HEK293 (cell line): ENCODE measurements at regions not wholly inside any gene's neighbourhood (a gene's known extent, or its start where the extent isn't known, plus 50 kb on each side); places are given as distances from the start of the nearest gene placed in this dataset.

ENCODE experiments used
- CTCF ChIA-PET: fragments of 350-600 bp; formaldehyde crosslinking; extraction: SDS; loops from one replicate; lab custom pipeline; 2021; ENCODE audit warnings: antibody characterized with exemption; lab: Yijun Ruan, JAX
- POLR2A ChIA-PET: fragments of 300-600 bp; formaldehyde crosslinking; extraction: SDS; loops from one replicate; lab custom pipeline; 2020; ENCODE audit warnings: antibody characterized with exemption, inconsistent platforms; lab: Yijun Ruan, JAX
- H3K27ac ChIP-seq: fragments of 200-500 bp; sonication (Bioruptor generic); 2 replicates; pipeline ENCODE4 v1.5.1; 2014; ENCODE audit warnings: low read depth, low read length, control low read depth, inconsistent platforms; ENCODE audit errors: extremely low read depth
- H3K36me3 ChIP-seq, 2 experiments: fragments of 200-500 bp in 1 of 2; sonication (Bioruptor generic) in 1 of 2; 1 replicate in 1 of 2; 2 replicates in 1 of 2; pipeline ENCODE4 v1.5.1; 2014 to 2017; ENCODE audit warnings: inconsistent platforms in 2 of 2, low read length in 2 of 2; ENCODE audit not compliant: control insufficient read depth in 2 of 2, insufficient read depth in 1 of 2
- H3K4me1 ChIP-seq: fragments of 200-500 bp; sonication (Bioruptor generic); 2 replicates; pipeline ENCODE4 v1.5.1; 2014; ENCODE audit warnings: mild to moderate bottlenecking, low read length, inconsistent platforms; ENCODE audit not compliant: control insufficient read depth, insufficient read depth
- H3K4me3 ChIP-seq: 2 replicates; pipeline ENCODE4 v1.5.1; 2011; ENCODE audit warnings: low read depth, mild to moderate bottlenecking, control low read depth, low read length, moderate library complexity
- H3K9me3 ChIP-seq: fragments of 200-500 bp; sonication (Bioruptor generic); 2 replicates; pipeline ENCODE4 v1.5.1; 2014; ENCODE audit warnings: low read depth, low read length, inconsistent platforms; ENCODE audit not compliant: control insufficient read depth, insufficient read depth
- BCL11A ChIP-seq: fragments of 450-650 bp; formaldehyde crosslinking; IDR thresholded peaks from 2 replicates; pipeline ENCODE4 v1.5.1; 2016; ENCODE audit warnings: low read depth, missing biosample characterization, missing genetic modification characterization
- KLF10 ChIP-seq: fragments of 450-650 bp; IDR thresholded peaks from 2 replicates; pipeline ENCODE4 v1.5.1; 2018; ENCODE audit warnings: missing biosample characterization, mild to moderate bottlenecking, missing genetic modification characterization
- KLF16 ChIP-seq: fragments of 450-650 bp; formaldehyde crosslinking; IDR thresholded peaks from 2 replicates; pipeline ENCODE4 v1.5.1; 2017; ENCODE audit warnings: missing biosample characterization, missing genetic modification characterization
- MZF1 ChIP-seq: fragments of 450-650 bp; formaldehyde crosslinking; IDR thresholded peaks from 2 replicates; pipeline ENCODE4 v1.5.1; 2017; ENCODE audit warnings: missing biosample characterization, missing genetic modification characterization, borderline replicate concordance
- OVOL3 ChIP-seq: fragments of 450-650 bp; formaldehyde crosslinking; IDR thresholded peaks from 2 replicates; pipeline ENCODE4 v1.5.1; 2016; ENCODE audit warnings: missing biosample characterization, missing genetic modification characterization
- RBAK ChIP-seq: fragments of 450-650 bp; formaldehyde crosslinking; IDR thresholded peaks from 2 replicates; pipeline ENCODE4 v1.5.1; 2016; ENCODE audit warnings: missing biosample characterization, missing genetic modification characterization
- ZBTB17 ChIP-seq: fragments of 450-650 bp; formaldehyde crosslinking; IDR thresholded peaks from 2 replicates; pipeline ENCODE4 v1.5.1; 2016; ENCODE audit warnings: missing biosample characterization, missing genetic modification characterization
- ZFP37 ChIP-seq: fragments of 450-650 bp; formaldehyde crosslinking; IDR thresholded peaks from 2 replicates; pipeline ENCODE4 v1.5.1; 2016; ENCODE audit warnings: missing biosample characterization, missing genetic modification characterization
- ZNF146 ChIP-seq: fragments of 450-650 bp; formaldehyde crosslinking; IDR thresholded peaks from 2 replicates; pipeline ENCODE4 v1.5.1; 2016; ENCODE audit warnings: missing biosample characterization, missing genetic modification characterization
- ZNF19 ChIP-seq: fragments of 450-650 bp; formaldehyde crosslinking; IDR thresholded peaks from 2 replicates; pipeline ENCODE4; 2016; ENCODE audit warnings: missing biosample characterization, missing genetic modification characterization, low read depth
- ZNF248 ChIP-seq: fragments of 450-650 bp; formaldehyde crosslinking; IDR thresholded peaks from 2 replicates; pipeline ENCODE4 v1.5.1; 2017; ENCODE audit warnings: missing biosample characterization, missing genetic modification characterization
- ZNF274 ChIP-seq, 2 experiments: fragments of 200-500 bp in 1 of 2; fragments of 450-650 bp in 1 of 2; sonication (Bioruptor generic) in 1 of 2; formaldehyde crosslinking in 1 of 2; IDR thresholded peaks; 2 replicates each; pipeline versions ENCODE4 v1.5.1 to v1.6.1; 2014 to 2016; ENCODE audit warnings: borderline replicate concordance in 1 of 2, inconsistent platforms in 1 of 2, low read length in 1 of 2, missing biosample characterization in 1 of 2, missing genetic modification characterization in 1 of 2
- ZNF311 ChIP-seq: fragments of 450-650 bp; formaldehyde crosslinking; IDR thresholded peaks from 2 replicates; pipeline ENCODE4 v1.5.1; 2017; ENCODE audit warnings: missing biosample characterization, missing genetic modification characterization, borderline replicate concordance
- ZNF350 ChIP-seq: fragments of 450-650 bp; formaldehyde crosslinking; IDR thresholded peaks from 2 replicates; pipeline ENCODE4 v1.5.0; 2017; ENCODE audit warnings: missing biosample characterization, mild to moderate bottlenecking, missing genetic modification characterization
- ZNF473 ChIP-seq: fragments of 450-650 bp; formaldehyde crosslinking; IDR thresholded peaks from 2 replicates; pipeline ENCODE4 v1.5.1; 2017; ENCODE audit warnings: missing biosample characterization, missing genetic modification characterization
- ZNF529 ChIP-seq: fragments of 450-650 bp; formaldehyde crosslinking; IDR thresholded peaks from 2 replicates; pipeline ENCODE4 v1.5.1; 2017; ENCODE audit warnings: missing genetic modification characterization, missing biosample characterization; ENCODE audit not compliant: insufficient replicate concordance
- ZNF549 ChIP-seq: fragments of 450-650 bp; IDR thresholded peaks from 2 replicates; pipeline ENCODE4 v1.5.1; 2018; ENCODE audit warnings: missing biosample characterization, missing genetic modification characterization, mild to moderate bottlenecking, inconsistent platforms, moderate library complexity
- ZNF560 ChIP-seq: fragments of 450-650 bp; formaldehyde crosslinking; IDR thresholded peaks from 2 replicates; pipeline ENCODE4 v1.5.1; 2017; ENCODE audit warnings: missing biosample characterization, missing genetic modification characterization, borderline replicate concordance
- ZNF658 ChIP-seq: fragments of 450-650 bp; formaldehyde crosslinking; IDR thresholded peaks from 2 replicates; pipeline ENCODE4; 2016; ENCODE audit warnings: missing biosample characterization, missing genetic modification characterization
- ZNF768 ChIP-seq: fragments of 450-650 bp; formaldehyde crosslinking; IDR thresholded peaks from 2 replicates; pipeline ENCODE4 v1.5.1; 2018; ENCODE audit warnings: missing biosample characterization, mild to moderate bottlenecking, missing genetic modification characterization
- TF ChIP-seq, protein P1 (sequence below): IDR thresholded peaks from 2 replicates; pipeline ENCODE4 v1.6.1; 2011; ENCODE audit warnings: mild to moderate bottlenecking, low read depth, low read length, borderline replicate concordance
- TF ChIP-seq, protein P2 (sequence below): fragments of 450-650 bp; IDR thresholded peaks from 2 replicates; pipeline ENCODE4 v1.5.1; 2018; ENCODE audit warnings: missing biosample characterization, missing genetic modification characterization
- TF ChIP-seq, protein P3 (sequence below): fragments of 450-650 bp; formaldehyde crosslinking; IDR thresholded peaks from 2 replicates; pipeline ENCODE4 v1.5.1; 2016; ENCODE audit warnings: missing biosample characterization, missing genetic modification characterization

DNA sequence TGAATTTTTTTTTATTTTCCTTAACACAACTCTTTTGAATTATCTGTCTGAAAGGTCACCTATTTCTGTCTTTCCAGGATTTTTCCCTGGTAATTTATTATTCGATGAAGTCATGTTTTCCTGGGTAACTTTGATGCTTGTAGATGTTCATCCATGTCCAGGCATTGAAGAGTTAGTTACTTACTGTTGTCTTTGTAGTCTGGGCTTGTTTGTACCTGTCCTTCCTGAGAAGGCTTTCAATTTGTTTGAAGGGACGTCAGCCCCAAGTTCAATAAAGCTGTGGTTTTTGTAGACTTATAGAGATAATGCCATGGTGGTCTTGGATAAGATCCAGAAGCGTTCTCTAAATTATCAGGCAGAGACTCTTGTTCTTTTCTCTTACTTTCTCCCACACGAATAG, 252.4 kb upstream of the ARHGAP24 start (continued):
- TF ChIP-seq, protein P1, sequence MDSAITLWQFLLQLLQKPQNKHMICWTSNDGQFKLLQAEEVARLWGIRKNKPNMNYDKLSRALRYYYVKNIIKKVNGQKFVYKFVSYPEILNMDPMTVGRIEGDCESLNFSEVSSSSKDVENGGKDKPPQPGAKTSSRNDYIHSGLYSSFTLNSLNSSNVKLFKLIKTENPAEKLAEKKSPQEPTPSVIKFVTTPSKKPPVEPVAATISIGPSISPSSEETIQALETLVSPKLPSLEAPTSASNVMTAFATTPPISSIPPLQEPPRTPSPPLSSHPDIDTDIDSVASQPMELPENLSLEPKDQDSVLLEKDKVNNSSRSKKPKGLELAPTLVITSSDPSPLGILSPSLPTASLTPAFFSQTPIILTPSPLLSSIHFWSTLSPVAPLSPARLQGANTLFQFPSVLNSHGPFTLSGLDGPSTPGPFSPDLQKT: no peak
- TF ChIP-seq ZNF473: no peak

DNA sequence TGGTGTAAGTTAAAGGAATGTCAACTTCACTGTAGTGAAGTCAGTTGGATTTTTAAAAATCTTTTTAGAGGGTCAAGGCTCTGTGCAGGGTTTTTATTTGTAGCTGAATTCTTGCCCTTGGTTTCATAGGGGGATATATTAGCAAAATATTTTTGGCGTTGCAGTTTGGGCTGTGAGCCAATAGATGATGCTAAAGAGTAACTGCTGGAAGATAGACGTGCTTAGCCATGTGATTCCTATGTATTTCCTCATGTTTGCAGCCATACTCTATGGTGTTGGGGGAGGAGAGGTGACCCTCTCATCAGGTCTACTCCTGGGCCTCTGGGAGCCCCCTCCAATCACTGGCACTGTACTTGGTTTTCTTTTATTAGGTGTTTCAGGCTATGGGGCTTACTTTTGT, 246.7 kb upstream of the ARHGAP24 start:
- ChIA-PET POLR2A (no interaction called here), CTCF (interaction anchor here (0.6 kb wide), 1 partner anchor 1664 kb away, joined by 3 read pairs; no protein-coding TSS in a partner anchor)
- H3K27ac ChIP-seq: no peak overlapping the region
- H3K9me3 ChIP-seq: no peaks in the 10 kb centered on the region
- H3K4me1 ChIP-seq: no peaks in the 10 kb centered on the region
- H3K36me3 ChIP-seq: no peaks in the 10 kb centered on the region
- H3K4me3 ChIP-seq: no peak overlapping the region
- no peak for TF ChIP-seq RBAK (tag by site-specific recombination)
- TF ChIP-seq, protein P1: no peak
- no peak for TF ChIP-seq ZNF350 (tag by site-specific recombination)
- no peak for TF ChIP-seq KLF16 (tag by site-specific recombination)
- no peak for TF ChIP-seq ZFP37 (tag by site-specific recombination)

DNA sequence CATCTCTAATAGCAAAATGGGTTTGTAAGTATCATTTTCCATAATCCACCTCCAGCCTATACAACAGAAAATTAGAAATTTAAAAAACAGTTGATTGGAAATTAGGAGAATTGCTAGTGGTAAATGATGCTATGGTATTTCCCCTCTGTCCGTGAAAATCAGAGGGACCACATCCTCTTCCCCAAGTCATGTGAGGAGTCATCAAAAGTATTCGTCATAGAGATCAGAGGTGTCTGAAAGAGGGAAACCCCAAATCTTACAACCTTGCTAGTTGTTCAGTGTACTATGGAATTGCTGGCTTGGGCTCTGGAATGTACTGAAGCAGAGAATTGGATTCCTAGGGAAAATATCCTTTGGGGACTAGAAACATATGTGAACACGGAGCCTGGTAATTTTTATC, 241.4 kb upstream of the ARHGAP24 start:
- Histone ChIP-seq H3K9me3 (no peaks in the 10 kb centered on the region), H3K4me1 (no peaks in the 10 kb centered on the region), H3K36me3 (no peaks in the 10 kb centered on the region), H3K4me3 (no peak overlapping the region), H3K27ac (no peak overlapping the region)
- no peak for TF ChIP-seq ZNF146 (tag by site-specific recombination)
- no peak for TF ChIP-seq MZF1
- TF ChIP-seq, protein P2, sequence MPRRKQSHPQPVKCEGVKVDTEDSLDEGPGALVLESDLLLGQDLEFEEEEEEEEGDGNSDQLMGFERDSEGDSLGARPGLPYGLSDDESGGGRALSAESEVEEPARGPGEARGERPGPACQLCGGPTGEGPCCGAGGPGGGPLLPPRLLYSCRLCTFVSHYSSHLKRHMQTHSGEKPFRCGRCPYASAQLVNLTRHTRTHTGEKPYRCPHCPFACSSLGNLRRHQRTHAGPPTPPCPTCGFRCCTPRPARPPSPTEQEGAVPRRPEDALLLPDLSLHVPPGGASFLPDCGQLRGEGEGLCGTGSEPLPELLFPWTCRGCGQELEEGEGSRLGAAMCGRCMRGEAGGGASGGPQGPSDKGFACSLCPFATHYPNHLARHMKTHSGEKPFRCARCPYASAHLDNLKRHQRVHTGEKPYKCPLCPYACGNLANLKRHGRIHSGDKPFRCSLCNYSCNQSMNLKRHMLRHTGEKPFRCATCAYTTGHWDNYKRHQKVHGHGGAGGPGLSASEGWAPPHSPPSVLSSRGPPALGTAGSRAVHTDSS: no peak
- no peak for TF ChIP-seq ZNF19
- no peak for TF ChIP-seq ZBTB17
- POLR2A ChIA-PET: no interaction called here
- CTCF ChIA-PET: no interaction called here

DNA sequence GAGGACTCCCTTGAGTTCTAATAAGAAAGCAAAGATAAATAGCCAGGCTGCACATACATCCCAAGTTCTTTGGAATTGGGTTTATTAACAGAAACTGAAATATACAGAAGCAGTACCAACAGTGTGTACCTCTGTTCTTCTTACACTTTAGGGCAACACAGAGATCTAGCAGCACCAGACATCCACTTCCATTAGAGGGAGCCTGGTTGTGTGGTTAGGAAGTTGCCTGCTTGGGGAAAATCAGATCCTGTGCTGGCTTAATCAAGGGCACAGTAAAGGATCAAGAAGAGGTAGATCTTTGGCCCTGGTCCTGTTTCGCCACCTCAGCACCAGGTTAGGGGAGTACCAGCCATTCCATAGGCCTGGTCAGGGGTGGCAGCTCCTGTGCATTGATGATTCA, 231.1 kb upstream of the ARHGAP24 start:
- no peak overlapping the region for H3K4me3 ChIP-seq
- CTCF ChIA-PET: no interaction called here
- no peak overlapping the region for H3K27ac ChIP-seq
- H3K9me3 ChIP-seq: no peaks in the 10 kb centered on the region
- no peaks in the 10 kb centered on the region for H3K4me1 ChIP-seq
- POLR2A ChIA-PET: no interaction called here
- no peaks in the 10 kb centered on the region for H3K36me3 ChIP-seq
- TF ChIP-seq ZNF311 (tag by site-specific recombination): no peak
- TF ChIP-seq BCL11A (tag by site-specific recombination): no peak
- TF ChIP-seq, protein P3, sequence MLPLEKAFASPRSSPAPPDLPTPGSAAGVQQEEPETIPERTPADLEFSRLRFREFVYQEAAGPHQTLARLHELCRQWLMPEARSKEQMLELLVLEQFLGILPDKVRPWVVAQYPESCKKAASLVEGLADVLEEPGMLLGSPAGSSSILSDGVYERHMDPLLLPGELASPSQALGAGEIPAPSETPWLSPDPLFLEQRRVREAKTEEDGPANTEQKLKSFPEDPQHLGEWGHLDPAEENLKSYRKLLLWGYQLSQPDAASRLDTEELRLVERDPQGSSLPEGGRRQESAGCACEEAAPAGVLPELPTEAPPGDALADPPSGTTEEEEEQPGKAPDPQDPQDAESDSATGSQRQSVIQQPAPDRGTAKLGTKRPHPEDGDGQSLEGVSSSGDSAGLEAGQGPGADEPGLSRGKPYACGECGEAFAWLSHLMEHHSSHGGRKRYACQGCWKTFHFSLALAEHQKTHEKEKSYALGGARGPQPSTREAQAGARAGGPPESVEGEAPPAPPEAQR: no peak
- no peak for TF ChIP-seq ZNF549
- TF ChIP-seq ZFP37 (tag by site-specific recombination): no peak
- no peak for TF ChIP-seq KLF10 (tag by site-specific recombination)
- no peak for TF ChIP-seq ZNF248 (tag by site-specific recombination)
- TF ChIP-seq ZNF768 (tag by site-specific recombination): no peak
- TF ChIP-seq, protein P2: no peak
- TF ChIP-seq ZNF274 (IDR thresholded peaks at IDR 0.05; ENCODE audit: low read length): no peak
- no peak for TF ChIP-seq ZNF274 (tag by site-specific recombination; IDR thresholded peaks at IDR 0.05; ENCODE audit: borderline replicate concordance)
- TF ChIP-seq ZNF529: no peak
- no peak for TF ChIP-seq ZNF560 (tag by site-specific recombination)
- no peak for TF ChIP-seq OVOL3 (tag by site-specific recombination)
- TF ChIP-seq ZNF658 (tag by site-specific recombination): no peak
